Testis (tissue), 2 donors: ENCODE measurements at regions not wholly inside any gene's neighbourhood (a gene's known extent, or its start where the extent isn't known, plus 50 kb on each side); places are given as distances from the start of the nearest gene placed in this dataset.

Experiments
- CTCF ChIP-seq, 3 experiments: fragments of 450-650 bp in 2 of 3; fragments of 200-600 bp in 1 of 3; sonication (generic) in 1 of 3; IDR thresholded peaks; one replicate each; pipeline ENCODE4 v1.5.1; 2016 to 2019; ENCODE audit warnings: antibody characterized with exemption in 3 of 3, mild to moderate bottlenecking in 2 of 3, moderate library complexity in 1 of 3
- POLR2A ChIP-seq: fragments of 450-650 bp; IDR thresholded peaks from one replicate; pipeline ENCODE4 v1.6.1; 2017; ENCODE audit warnings: antibody characterized with exemption, mild to moderate bottlenecking, moderate library complexity

GRCh38 chr13:99709134-99709533 lies 207.9 kb downstream of the TM9SF2 start:
- TF ChIP-seq CTCF (IDR thresholded peaks at IDR 0.05) (no peak), POLR2A (no peak)
